NCI-H748 (cell line): ENCODE measurements at regions not wholly inside any gene's neighbourhood (a gene's known extent, or its start where the extent isn't known, plus 50 kb on each side); places are given as distances from the start of the nearest gene placed in this dataset.
"Not testable (repeated sequence)": the region's sequence is repeated elsewhere in the genome, so short reads cannot be mapped to it uniquely, and the experiment has no call there.

ENCODE experiments used
- DNase-seq: peaks from one replicate; lab custom pipeline; 2025; ENCODE audit not compliant: unreplicated experiment; lab: John Stamatoyannopoulos, UW

GRCh38 chr19:20397292-20397691 lies 168.3 kb downstream of the ZNF737 start:
- no peak for DNase-seq

GRCh38 chr19:20388706-20389225 lies 176.8 kb downstream of the ZNF737 start:
- no peak for DNase-seq

- no peak for DNase-seq
These were observed 180.5 kb downstream of the ZNF737 start for GRCh38 chr19:20385061-20385460.

- no peak for DNase-seq
These were observed 193.7 kb downstream of the ZNF737 start for GRCh38 chr19:20371911-20372310.

GRCh38 chr19:20371304-20371703 lies 194.3 kb downstream of the ZNF737 start:
- DNase-seq: not testable (repeated sequence)

GRCh38 chr19:20367811-20368294 lies 197.7 kb downstream of the ZNF737 start:
- DNase-seq: peak; percentile 91

- no peak for DNase-seq
These were observed 198.1 kb downstream of the ZNF486 start for GRCh38 chr19:20365146-20365545.

GRCh38 chr19:20359933-20360720 lies 193.1 kb downstream of the ZNF486 start:
- DNase-seq: peak; percentile 10

- DNase-seq: not testable (repeated sequence)
These were observed 191.9 kb downstream of the ZNF486 start for GRCh38 chr19:20358841-20359465.

GRCh38 chr19:20357921-20358320 lies 190.9 kb downstream of the ZNF486 start:
- peak; percentile 35 for DNase-seq

- DNase-seq: no peak
These were observed 184.2 kb downstream of the ZNF486 start for GRCh38 chr19:20351244-20351643.

GRCh38 chr19:20349206-20349605 lies 182.2 kb downstream of the ZNF486 start:
- no peak for DNase-seq

- no peak for DNase-seq
These were observed 172.4 kb downstream of the ZNF486 start for GRCh38 chr19:20339444-20339843.

GRCh38 chr19:20334760-20335159 lies 167.7 kb downstream of the ZNF486 start:
- no peak for DNase-seq

- no peak for DNase-seq
These were observed 166.5 kb downstream of the ZNF486 start for GRCh38 chr19:20333508-20333907.

- DNase-seq: no peak
These were observed 158.1 kb downstream of the ZNF486 start for GRCh38 chr19:20325151-20325550.

GRCh38 chr19:20321139-20321763 lies 154.2 kb downstream of the ZNF486 start:
- no peak for DNase-seq

- DNase-seq: no peak
These were observed 153.2 kb downstream of the ZNF486 start for GRCh38 chr19:20320191-20320590.

GRCh38 chr19:20318616-20319015 lies 151.6 kb downstream of the ZNF486 start:
- no peak for DNase-seq

GRCh38 chr19:20315543-20315942 lies 148.5 kb downstream of the ZNF486 start:
- peak; percentile 72 for DNase-seq

GRCh38 chr19:20313894-20314293 lies 146.9 kb downstream of the ZNF486 start:
- peak; percentile 5 for DNase-seq

GRCh38 chr19:20307127-20307526 lies 140.1 kb downstream of the ZNF486 start:
- DNase-seq: no peak
